ENCODE measurements at regions not wholly inside any gene's neighbourhood (a gene's known extent, or its start where the extent isn't known, plus 50 kb on each side); places are given as distances from the start of the nearest gene placed in this dataset.

GRCh38 chr2:185219981-185220380 is 518.6 kb upstream of the FSIP2 start:
- TF ChIP-seq POLR2A (IDR thresholded peaks at IDR 0.05; ENCODE audit: low read length) (no peak), PBX3 (IDR thresholded peaks at IDR 0.05) (no peak), CTCF (IDR thresholded peaks at IDR 0.05) (no peak), RFX5 (IDR thresholded peaks at IDR 0.05) (no peak), SMC3 (IDR thresholded peaks at IDR 0.05) (no peak), ESRRA (IDR thresholded peaks at IDR 0.05; ENCODE audit: borderline replicate concordance, low read length) (no peak), NR3C1 (IDR thresholded peaks at IDR 0.05) (no peak), REST (IDR thresholded peaks at IDR 0.05) (no peak), ZNF302 (CRISPR knock-in tag; IDR thresholded peaks at IDR 0.05) (no peak), EP300 (IDR thresholded peaks at IDR 0.05) (no peak), RCOR1 (IDR thresholded peaks at IDR 0.05; ENCODE audit: low read depth, low read length) (no peak), MAX (IDR thresholded peaks at IDR 0.05) (no peak)

All from A549 (cell line).